Peyer's patch (tissue), 4 donors: ENCODE measurements at regions not wholly inside any gene's neighbourhood (a gene's known extent, or its start where the extent isn't known, plus 50 kb on each side); places are given as distances from the start of the nearest gene placed in this dataset.

Experiments used
- POLR2A ChIP-seq, 2 donors: fragments of 450-650 bp; IDR thresholded peaks; one replicate each; pipeline ENCODE4 v1.5.1; 2017; ENCODE audit warnings: antibody characterized with exemption in 2 of 2, mild to moderate bottlenecking in 2 of 2, moderate library complexity in 2 of 2
- TF ChIP-seq, protein P1 (sequence below), 6 experiments: fragments of 450-650 bp in 4 of 6; fragments of 200-600 bp in 2 of 6; sonication (generic) in 1 of 6; IDR thresholded peaks; one replicate each; pipeline ENCODE4 v1.5.1; 2017 to 2019; ENCODE audit warnings: antibody characterized with exemption in 6 of 6, mild to moderate bottlenecking in 3 of 6, moderate library complexity in 1 of 6

DNA sequence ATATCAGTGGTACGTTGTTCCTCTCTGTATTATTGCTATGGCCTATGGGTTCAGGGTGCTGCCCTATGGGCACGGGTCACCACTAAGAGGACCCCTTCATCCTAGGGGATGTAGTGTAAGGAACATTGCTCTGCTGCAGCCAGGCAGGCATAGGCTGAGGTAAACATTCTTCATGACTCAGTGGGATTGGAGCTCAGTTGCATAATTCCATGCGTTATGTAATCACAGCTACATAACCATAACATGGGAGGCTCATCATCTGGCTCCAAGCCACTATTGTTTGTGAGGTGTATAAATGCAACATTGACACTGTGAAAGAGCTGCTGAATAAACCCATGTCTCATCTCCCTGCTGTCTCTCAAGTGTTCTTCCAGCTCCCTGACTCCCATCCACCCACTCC, 375.2 kb downstream of the MAGEE1 start:
- TF ChIP-seq, protein P1, sequence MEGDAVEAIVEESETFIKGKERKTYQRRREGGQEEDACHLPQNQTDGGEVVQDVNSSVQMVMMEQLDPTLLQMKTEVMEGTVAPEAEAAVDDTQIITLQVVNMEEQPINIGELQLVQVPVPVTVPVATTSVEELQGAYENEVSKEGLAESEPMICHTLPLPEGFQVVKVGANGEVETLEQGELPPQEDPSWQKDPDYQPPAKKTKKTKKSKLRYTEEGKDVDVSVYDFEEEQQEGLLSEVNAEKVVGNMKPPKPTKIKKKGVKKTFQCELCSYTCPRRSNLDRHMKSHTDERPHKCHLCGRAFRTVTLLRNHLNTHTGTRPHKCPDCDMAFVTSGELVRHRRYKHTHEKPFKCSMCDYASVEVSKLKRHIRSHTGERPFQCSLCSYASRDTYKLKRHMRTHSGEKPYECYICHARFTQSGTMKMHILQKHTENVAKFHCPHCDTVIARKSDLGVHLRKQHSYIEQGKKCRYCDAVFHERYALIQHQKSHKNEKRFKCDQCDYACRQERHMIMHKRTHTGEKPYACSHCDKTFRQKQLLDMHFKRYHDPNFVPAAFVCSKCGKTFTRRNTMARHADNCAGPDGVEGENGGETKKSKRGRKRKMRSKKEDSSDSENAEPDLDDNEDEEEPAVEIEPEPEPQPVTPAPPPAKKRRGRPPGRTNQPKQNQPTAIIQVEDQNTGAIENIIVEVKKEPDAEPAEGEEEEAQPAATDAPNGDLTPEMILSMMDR (IDR thresholded peaks at IDR 0.05), result no peak
- no peak for TF ChIP-seq POLR2A (IDR thresholded peaks at IDR 0.05)
